ENCODE measurements at regions not wholly inside any gene's neighbourhood (a gene's known extent, or its start where the extent isn't known, plus 50 kb on each side); places are given as distances from the start of the nearest gene placed in this dataset.

GRCh38 chr2:226413498-226414130, 386.0 kb downstream of the IRS1 start:
- TF ChIP-seq CTCF (IDR thresholded peaks at IDR 0.05; ENCODE audit: insufficient read depth, low read length, poor library complexity, severe bottlenecking) = no peak
- Histone ChIP-seq H3K36me3 (ENCODE audit: control insufficient read depth, insufficient read depth, low read length) (no peaks in the 10 kb centered on the region), H3K27me3 (replicated peaks; ENCODE audit: control insufficient read depth, insufficient read depth, low read length) (no peaks in the 10 kb centered on the region; the same call in 1 of the 2 replicates), H3K4me3 (replicated peaks; ENCODE audit: low read depth, low read length) (no peak overlapping the region)
- DNase-seq (ENCODE audit: extremely low read depth, insufficient read length) = no peak

GRCh38 chr2:226411727-226412360, 387.8 kb downstream of the IRS1 start:
- no peaks in the 10 kb centered on the region; the same call in 1 of the 2 replicates for H3K27me3 ChIP-seq (replicated peaks; ENCODE audit: control insufficient read depth, insufficient read depth, low read length)
- no peak for DNase-seq (ENCODE audit: extremely low read depth, insufficient read length)
- no peak for TF ChIP-seq CTCF (IDR thresholded peaks at IDR 0.05; ENCODE audit: insufficient read depth, low read length, poor library complexity, severe bottlenecking)
- no peaks in the 10 kb centered on the region for H3K36me3 ChIP-seq (ENCODE audit: control insufficient read depth, insufficient read depth, low read length)
- H3K4me3 ChIP-seq (replicated peaks; ENCODE audit: low read depth, low read length) = no peak overlapping the region

- no peak for DNase-seq (ENCODE audit: extremely low read depth, insufficient read length)
- no peak for TF ChIP-seq CTCF (IDR thresholded peaks at IDR 0.05; ENCODE audit: insufficient read depth, low read length, poor library complexity, severe bottlenecking)
- Histone ChIP-seq H3K27me3 (replicated peaks; ENCODE audit: control insufficient read depth, insufficient read depth, low read length) (no peaks in the 10 kb centered on the region; the same call in 1 of the 2 replicates), H3K4me3 (replicated peaks; ENCODE audit: low read depth, low read length) (no peak overlapping the region), H3K36me3 (ENCODE audit: control insufficient read depth, insufficient read depth, low read length) (no peaks in the 10 kb centered on the region)
Measured at GRCh38 chr2:226411205-226411604, 388.4 kb downstream of the IRS1 start.

- TF ChIP-seq CTCF (IDR thresholded peaks at IDR 0.05; ENCODE audit: insufficient read depth, low read length, poor library complexity, severe bottlenecking) = no peak
- H3K27me3 ChIP-seq (replicated peaks; ENCODE audit: control insufficient read depth, insufficient read depth, low read length) = no peaks in the 10 kb centered on the region; the same call in 1 of the 2 replicates
- no peak overlapping the region for H3K4me3 ChIP-seq (replicated peaks; ENCODE audit: low read depth, low read length)
- DNase-seq (ENCODE audit: extremely low read depth, insufficient read length) = no peak
- H3K36me3 ChIP-seq (ENCODE audit: control insufficient read depth, insufficient read depth, low read length) = no peaks in the 10 kb centered on the region
Measured at GRCh38 chr2:226410247-226410835, 389.3 kb downstream of the IRS1 start.

GRCh38 chr2:226409134-226409533, 390.5 kb downstream of the IRS1 start:
- TF ChIP-seq CTCF (IDR thresholded peaks at IDR 0.05; ENCODE audit: insufficient read depth, low read length, poor library complexity, severe bottlenecking) = no peak
- H3K27me3 ChIP-seq (replicated peaks; ENCODE audit: control insufficient read depth, insufficient read depth, low read length) = no peaks in the 10 kb centered on the region; the same call in 1 of the 2 replicates
- no peaks in the 10 kb centered on the region for H3K36me3 ChIP-seq (ENCODE audit: control insufficient read depth, insufficient read depth, low read length)
- H3K4me3 ChIP-seq (replicated peaks; ENCODE audit: low read depth, low read length) = no peak overlapping the region
- no peak for DNase-seq (ENCODE audit: extremely low read depth, insufficient read length)

Data from GM06990 (cell line).